NCI-H1436 treated with DMSO at 0.1 percent for 48 hours (cell line): ENCODE measurements at regions not wholly inside any gene's neighbourhood (a gene's known extent, or its start where the extent isn't known, plus 50 kb on each side); places are given as distances from the start of the nearest gene placed in this dataset.
"Not testable (repeated sequence)": the region's sequence is repeated elsewhere in the genome, so short reads cannot be mapped to it uniquely, and the experiment has no call there.

Experiments
- DNase-seq: peaks from one replicate; lab custom pipeline; 2025; lab: John Stamatoyannopoulos, UW

DNA sequence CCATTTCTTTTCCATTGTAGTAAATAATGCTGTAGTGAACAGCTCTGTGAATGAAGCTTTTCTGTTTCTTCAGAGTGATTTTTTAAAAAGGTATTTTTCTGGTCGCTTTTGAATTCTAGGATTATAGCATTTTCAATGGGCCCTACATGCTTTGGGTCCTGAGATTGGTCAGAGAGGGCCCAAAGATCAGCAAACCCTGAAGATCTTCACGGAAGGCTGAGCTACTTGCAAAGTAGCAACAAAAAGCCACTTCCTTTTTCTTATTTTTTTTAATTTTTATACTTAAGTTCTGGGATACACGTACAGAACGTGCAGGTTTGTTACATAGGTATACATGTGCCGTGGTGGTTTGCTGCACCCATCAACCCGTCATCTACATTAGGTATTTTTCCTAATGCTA lies 200.5 kb downstream of the FAT3 start:
- DNase-seq, result no peak

DNA sequence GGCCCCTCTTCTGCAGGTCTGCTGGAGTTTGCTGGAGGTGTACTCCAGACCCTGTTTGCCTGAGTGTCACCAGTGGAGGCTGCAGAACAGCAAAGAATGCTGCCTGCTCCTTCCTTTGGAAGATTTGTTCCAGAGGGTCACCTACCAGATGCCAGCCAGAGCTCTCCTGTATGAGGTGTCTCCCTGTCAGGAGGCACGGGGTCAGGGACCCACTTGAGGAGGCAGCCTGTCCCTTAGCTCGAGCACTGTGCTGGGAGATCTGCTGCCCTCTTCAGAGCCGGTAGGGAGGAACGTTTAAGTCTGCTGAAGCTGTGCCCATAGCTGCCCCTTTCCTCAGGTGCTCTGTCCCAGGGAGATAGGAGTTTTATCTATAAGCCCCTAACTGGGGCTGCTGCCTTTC lies 207.9 kb downstream of the FAT3 start:
- DNase-seq, result no peak

DNA sequence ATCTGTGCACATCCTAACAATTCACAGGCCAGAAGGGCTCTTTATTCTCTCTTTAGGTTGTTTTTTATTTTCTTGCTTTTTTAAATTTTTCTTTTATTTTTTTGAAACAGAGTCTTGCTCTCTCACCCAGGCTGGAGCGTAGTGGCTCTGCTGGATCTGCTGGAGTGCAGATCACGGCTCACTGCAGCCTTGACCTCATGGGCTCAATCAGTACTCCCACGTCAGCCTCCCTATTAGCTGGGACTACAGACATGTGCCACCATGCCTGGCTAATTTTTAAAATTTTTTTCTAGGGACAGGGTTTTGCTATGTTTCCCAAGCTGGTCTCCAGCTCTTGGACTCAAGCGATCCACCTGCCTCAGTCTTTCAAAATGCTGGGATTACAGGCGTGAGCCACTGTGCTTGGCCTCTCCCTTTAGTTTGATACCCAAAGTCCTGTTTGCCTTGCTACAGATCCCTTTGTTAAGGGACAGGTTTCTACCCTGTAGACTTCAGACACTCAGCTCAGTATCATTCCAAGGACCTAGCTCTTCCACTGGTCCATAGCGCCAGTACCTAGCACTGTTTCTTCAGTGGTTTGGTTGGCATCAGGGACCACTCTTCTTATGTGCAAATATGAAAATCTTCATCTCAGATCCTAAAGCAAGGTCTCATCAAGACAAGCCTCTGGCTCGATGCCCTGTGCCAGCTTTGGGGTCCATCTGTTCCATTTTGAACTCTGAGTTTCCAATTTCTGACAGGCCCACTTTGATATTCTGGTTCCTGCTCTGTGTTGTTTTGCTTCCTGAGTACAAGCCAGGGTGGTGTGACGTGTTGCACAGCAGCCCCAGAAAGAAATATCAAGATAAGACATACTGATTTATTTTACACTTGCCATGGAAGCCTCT lies 211.7 kb downstream of the FAT3 start:
- no peak for DNase-seq

DNA sequence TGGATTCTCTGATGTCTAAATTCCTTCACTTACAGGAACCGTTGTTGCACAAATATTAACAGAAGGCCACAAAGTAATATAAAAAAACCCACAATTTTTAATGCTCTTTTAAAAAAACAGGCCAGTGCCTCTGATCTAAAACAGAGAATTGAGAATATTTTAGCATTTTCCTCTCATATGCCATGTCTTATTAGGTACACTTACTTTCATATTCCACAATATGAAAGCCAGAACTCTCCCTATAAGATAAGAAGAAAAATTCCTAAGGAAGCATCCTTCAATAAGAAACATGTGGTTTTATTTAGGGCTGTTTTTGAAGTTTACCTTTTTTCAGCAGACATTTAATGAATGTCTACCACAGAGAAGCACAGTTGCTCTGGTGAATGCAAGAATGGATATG lies 214.5 kb downstream of the FAT3 start:
- DNase-seq, result no peak

DNA sequence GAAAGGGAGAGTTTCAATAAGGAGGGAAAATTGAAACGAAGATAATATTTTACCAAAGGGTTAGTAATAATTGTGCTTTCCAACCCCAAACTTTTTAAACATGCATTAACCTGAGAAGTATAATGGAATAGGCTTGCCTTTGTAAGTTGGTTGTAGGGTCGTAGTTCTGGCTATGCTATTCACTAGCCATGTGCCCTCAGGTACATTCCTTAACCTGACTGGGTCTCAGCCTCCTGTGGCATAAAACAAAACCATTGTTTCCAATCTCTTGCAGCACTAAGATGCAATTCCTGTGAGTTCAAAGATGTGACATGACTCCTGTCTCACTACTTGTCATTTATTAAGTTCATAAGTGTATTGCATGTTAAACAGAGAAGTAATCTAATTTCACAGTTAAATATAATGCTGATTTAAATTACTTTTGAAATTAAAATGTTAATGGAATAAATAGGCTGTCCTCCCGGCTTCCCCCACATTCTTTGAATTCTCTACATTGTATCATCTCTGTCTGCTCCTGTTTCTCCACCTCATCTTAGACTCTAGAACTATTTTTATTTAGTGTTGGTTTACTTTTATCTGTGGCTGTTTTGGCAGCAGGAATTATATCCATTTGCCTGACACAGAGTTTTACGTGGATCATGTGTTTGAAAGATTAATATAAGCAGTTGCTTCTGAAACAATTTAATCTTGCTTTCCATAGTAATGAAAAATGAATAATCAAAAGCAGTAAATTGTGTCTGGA lies 216.3 kb downstream of the FAT3 start:
- DNase-seq, result no peak

DNA sequence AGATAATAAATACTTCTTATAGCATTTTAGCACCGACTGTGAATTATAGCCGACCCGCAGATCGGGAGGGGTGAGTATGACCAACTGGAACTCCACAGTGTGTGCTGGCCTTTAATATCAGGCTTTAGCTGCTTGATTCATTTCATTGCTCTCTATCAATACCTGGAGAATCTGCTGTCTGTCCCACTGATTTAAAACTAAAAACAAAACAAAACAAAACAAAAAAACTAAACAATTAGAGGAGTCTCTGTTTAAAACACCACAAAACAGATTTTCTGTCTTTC lies 216.8 kb downstream of the FAT3 start:
- no peak for DNase-seq

DNA sequence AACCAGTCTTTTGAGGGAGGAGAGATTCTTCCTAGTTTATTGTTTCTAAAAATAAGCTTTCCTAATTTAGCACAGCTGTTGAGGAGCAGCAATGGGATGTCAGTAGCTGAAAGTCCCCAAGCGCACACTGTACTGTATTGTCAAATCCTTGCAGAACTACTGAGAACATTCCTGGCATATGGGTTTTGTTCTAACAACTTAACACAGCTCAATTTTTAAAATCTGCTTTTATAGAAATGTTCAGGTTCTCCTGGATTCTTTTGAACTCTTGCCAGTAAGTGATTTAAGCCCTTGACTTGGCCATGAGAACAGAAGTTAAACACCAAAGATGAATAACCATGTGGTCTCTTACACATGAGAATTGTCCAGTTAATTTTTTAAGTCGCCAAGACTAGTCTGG lies 218.6 kb downstream of the FAT3 start:
- DNase-seq, result no peak

DNA sequence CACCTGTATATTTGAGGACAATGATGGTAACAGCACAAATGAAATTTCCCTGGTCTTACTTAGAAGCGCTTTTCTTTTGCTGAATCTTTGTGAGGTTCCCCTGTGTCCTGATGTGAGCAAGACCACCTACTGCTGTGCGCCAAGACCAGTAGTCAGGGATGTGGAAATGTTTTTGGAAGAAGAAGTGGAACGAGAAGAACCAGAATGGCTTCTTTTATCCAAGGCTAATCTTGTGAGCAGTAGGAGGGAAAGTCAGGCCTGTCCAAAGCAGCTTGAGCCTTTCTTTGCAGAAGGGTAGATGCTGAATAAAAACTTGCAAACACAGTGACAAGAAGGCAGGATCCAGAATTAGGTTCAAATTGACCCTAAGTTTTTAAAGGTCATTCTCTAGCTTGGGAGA lies 223.0 kb downstream of the FAT3 start:
- no peak for DNase-seq

DNA sequence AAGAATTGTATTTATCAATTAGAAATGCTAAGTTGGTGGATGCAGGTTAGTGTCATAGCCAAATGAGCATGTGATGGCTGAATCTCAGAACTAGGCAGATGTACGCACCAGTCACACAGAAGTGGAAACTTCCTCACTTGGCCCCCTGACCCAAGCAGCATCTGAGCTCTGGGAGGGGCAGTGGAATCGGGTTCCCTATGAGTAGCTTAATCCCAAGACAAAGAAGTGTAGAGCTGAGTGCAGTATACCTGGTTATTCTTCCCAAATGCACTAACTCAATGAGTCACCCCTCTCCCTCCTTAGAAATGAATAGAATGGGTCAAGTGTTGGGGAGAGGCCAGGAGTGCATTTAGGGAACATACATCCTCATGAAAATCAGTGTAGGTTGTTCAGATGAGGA lies 224.6 kb downstream of the FAT3 start:
- DNase-seq, result no peak

DNA sequence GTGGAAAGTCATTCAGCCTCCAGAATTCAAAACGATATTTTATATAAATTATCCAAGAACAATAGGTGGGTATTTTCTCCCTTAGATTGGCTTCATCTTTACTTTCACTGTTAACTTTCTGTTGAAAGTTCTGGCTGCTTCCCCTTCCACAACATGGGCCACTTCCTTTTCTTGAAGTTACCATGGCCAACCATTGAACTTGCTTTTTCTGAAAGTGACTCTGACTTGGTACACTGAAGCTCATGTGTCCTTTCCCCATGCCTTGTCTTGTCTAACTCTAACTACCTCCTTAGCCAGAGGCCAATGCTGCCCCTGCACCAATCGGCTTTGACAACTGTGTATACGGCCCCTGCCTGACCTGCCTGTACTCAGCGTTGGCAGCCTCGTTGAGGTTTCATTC lies 225.2 kb downstream of the FAT3 start:
- DNase-seq, result no peak

DNA sequence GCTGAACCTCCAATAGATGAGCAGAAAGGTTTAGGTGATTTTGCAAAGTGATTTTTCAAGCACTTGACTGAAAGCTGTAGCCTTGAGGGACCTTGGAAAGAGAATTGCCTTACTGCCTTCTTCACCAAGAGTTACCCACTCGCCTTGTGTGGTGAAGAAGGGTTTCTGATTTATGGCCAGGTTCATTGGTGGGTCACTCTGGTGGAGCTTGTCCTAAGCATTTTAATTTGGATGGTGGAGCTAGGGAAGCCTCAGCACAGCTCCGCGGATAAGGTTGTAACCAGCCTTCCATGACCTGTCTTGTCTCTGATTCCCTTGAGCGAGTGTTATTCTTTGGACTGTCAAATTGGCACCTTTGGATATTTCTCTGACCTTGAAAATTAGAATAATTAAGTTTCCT lies 226.4 kb downstream of the FAT3 start:
- no peak for DNase-seq

DNA sequence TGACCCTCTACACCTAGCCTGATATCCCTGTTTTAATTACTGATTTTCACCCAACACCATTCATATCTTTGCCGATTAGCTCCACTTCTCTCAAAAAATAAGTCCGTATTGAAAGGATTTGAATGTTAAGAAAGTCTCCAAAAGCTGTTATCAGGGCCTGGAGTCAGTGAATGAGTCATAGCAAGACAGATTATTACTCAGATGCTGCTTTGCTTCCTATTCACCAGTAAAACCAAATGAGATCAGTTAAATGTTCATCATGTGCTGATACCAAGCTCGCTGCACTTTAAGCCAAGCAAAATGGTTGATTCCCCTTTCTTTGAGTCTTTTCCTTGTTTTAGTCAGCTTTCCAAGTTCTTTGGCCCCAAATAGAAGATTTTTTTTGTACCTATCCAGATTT lies 228.4 kb downstream of the FAT3 start:
- DNase-seq, result no peak

DNA sequence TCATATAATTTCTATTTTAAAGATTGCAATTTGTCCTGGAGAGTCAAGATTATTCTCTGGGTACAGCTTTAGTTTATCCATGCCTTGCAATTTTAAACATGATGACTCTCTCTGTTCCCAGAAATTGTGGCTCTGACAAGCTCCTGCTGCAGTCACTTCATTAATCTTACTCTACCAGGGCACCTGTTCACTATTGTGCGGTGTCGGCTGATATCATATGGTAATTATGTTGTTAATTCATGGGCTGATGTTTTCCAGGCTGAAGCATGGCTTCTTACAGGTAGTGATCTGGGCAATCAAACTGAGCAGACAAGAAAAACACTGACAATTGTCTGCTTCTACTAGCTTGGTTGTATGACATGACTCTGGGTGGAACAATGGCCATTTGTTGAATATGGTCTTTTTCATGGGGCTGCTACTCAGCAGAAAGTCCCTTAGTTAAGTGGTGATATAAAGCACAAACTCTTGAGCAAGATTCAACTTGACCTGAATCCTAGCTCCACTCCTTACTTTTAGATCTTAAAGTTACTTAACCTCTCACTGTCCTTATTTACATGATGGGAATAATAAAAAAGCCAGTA lies 230.7 kb downstream of the FAT3 start:
- no peak for DNase-seq

DNA sequence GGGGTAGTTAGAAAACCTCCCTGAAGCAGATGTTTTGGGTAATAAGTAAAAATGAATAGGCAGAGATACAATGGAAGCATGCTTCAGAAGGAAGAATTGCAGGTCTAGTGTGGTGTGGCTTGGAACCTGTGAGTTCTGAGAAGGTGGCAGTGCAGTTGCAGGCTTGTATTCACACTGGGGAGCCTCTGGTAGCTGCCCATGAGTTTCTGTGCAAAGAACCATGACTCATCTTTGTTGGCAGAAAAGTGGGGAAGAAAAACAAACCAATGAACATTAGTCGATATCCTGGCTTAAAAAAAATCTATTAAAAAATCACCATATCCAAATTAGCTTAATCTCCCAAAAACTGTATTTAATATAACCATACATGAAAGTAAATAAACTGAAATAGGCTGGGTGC lies 232.6 kb downstream of the FAT3 start:
- DNase-seq, result no peak

DNA sequence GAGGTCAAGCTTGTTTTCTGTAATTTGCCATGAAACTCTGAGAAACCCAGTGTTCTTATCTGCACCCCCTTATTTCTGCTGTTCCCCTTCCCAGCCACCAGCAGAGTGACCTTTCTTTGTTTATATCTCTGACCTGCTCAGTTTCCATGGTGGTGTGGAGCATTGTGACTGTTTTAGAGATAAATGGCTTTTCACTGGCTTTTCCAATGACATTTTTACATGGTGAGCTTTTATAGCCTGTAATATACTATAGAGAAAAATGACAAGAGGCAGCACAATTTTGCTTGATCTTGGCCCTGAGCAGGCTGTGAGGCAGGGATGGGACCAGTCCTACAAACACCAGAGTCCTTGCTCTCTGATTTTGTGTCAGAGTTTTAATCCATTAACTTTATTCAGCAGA lies 233.9 kb downstream of the FAT3 start:
- DNase-seq, result no peak

DNA sequence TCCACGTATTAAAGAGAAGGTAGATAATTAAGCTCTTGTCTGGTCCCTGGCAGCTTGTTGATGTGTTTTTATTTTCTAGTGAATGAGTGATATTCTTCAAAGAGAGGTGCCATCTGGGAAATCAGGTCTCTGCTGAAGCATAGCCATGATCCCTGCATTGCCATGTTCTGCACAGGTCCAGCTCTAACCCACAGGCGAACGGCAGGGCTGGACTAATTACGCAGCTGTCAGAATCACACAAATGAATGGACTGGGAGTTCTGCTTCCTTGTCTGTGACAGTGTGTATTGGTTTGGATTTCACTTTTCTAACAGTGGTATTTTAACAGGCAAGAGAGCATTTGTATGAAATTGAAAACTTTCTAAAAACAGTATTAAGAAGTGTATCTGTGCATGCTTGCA lies 235.6 kb downstream of the FAT3 start:
- no peak for DNase-seq

DNA sequence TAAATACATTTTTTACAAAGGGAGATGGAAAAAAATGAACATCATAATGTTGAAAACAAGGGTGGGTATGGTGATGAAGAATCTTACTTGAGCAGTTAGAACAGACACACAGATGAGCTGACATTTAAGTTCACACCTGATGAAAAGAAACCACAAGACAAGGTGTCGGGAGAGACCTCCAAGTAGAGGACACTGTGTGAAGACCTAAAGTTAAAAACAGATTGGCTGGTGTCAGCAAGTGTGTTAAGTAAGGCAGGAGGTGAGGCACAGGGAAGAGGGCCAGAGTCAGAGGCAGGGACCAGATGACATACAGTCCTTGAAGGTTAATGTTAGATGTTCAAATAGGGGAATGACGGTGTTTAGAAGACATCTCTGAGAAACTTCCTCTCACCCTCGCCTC lies 236.8 kb downstream of the FAT3 start:
- DNase-seq, result no peak

DNA sequence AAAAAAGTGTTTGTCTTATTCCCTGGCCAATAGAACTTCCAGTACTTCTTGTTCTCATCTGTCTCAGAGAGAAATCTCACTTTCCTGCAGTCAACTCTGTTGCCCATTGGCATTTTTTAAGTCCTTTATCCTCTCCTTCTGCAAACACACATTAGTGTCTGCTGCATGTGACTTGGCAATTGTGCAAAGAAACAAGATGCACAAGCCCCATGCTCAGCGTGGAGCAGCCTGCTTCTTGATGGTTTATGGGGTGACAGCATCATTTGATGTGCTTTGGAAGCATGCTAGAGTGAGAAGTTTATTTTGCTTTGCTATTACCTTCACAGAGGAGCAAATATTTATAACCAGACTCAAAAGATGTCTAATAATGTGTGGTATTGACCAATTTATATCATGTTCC lies 238.2 kb downstream of the FAT3 start:
- DNase-seq, result no peak

DNA sequence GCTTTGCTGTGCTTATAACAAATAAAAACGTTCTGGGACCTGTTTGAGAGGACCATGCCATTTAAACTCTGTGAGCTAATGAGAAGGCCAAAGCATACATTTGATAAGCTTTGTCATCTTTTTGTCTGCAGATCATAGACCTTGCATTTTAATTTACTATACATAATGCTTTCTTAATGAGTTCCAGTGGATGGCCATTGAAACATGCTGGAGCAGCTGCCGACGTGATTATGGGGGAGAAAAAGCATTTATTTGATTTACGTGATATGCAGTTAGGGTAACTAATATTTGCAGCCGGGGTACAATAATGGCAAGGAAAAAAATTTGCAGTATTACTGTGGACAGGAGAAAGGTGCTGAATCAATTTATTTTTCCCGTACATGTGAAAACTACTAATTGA lies 240.2 kb downstream of the FAT3 start:
- no peak for DNase-seq

DNA sequence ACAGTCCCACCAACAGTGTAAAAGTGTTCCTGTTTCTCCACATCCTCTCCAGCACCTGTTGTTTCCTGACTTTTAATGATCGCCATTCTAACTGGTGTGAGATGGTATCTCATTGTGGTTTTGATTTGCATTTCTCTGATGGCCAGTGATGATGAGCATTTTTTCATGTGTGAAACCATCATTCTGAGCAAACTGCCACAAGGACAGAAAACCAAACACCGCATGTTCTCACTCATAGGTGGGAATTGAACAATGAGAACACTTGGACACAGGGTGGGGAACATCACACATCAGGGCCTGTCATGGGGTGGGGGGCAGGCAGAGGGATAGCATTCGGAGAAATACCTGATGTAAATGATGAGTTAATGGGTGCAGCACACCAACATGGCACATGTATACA lies 240.8 kb downstream of the FAT3 start:
- DNase-seq, result not testable (repeated sequence)

DNA sequence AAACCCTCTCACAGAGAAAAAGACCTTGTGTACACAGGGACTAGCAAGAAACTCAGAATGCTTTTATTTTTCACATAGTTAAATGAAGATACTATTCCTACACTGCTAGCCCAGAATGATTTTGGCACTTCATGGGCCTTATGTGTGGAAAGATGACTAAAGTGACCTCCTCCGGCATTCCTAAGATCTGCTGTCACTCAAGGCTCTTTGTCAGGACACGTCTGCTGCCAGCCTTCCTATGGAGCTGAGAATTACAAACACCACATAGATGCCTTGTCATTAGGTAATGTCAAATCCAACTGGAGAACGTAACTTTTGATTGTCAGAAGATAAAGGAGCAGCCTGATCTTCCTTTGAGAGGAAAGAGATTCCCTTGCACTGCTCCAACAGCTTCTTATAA lies 249.1 kb downstream of the FAT3 start:
- no peak for DNase-seq

DNA sequence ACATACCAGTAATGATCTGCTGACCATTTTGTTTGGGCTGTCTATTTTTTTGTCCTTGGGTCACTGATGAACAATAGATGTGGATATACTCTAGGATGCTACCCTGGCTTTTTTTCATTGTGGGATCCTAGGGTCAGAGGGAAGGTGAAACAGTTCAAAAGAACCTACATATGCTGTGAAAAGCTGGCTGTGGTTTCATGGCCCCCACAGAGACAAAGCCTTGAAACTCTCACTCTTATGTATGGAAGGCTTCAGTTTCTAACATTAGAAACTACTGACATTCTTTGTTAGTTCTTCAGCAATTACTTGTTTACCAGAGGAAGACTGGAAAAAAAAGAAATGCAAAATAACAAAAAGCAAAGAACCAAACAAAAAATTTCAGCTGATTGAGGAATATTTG lies 250.7 kb downstream of the FAT3 start:
- no peak for DNase-seq

DNA sequence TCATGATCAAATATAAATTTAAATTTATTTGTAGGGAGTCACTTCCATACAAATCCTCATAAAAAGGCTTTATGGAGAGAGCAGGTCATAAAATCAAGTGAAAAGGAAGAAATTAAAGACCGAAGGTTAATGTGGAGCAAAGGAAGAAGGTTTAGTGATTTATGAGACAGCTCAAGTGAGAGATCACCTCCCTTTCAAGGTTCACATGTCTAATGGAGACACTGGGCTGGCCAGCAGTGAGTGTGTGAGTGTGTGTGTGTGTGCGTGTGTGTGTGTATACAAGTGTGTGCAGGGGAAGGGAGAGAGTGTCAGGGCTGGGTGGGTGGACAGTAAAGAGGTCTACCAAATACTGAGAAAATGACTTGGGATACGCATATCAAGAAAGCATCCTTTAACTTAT lies 251.2 kb downstream of the FAT3 start:
- no peak for DNase-seq

DNA sequence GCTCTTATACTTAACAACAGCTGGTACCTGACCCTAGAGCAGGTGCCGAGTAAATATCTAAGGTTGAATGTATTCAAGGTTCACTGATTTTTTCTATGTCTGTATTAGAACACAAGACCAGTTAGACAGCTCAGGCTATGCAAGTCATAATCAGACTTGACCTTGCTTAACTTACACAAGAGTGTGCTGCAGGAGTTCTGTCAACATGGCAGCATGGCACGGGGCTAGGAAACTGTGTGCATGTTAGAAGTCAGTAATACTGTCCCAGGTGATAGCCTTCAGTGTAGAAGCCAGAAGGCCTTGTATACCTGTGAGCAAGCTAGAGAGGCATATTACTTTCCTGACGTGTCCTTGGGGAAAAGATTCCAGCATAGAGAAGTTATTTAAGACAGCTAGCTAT lies 253.1 kb downstream of the FAT3 start:
- no peak for DNase-seq
